ENCODE measurements at regions not wholly inside any gene's neighbourhood (a gene's known extent, or its start where the extent isn't known, plus 50 kb on each side); places are given as distances from the start of the nearest gene placed in this dataset.

DNA sequence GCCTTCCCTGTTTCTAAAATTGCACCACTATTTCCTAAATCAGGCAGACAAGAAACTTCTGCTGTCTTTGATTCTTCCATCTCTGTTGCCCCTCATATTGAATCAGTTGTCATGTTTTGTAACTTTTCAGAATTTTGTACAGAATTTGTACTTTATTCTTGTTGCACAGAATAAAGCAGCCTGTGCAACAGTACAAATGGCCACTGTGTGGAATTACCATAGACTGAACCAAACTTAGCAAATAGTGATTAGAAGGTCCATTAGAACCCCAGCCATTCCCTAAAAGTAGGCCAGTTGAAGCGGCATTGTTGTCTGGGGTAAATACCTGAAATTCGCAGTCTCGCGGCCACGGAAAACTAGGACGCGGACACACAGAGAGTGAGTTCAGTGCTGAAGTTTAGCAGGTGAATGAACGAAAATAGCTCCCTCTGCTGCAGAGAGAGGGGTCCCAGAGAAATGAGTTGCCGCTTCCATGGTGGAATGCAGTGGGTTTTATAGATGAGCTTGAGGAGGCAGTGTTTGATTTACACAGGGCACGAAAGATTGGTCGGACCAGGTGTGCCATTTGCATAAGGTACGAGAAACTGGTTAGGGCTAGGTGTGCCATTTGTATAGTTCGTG, 71.8 kb downstream of the C4orf33 start:
- ATAC-seq: no peak
- DNase-seq: no peak

DNA sequence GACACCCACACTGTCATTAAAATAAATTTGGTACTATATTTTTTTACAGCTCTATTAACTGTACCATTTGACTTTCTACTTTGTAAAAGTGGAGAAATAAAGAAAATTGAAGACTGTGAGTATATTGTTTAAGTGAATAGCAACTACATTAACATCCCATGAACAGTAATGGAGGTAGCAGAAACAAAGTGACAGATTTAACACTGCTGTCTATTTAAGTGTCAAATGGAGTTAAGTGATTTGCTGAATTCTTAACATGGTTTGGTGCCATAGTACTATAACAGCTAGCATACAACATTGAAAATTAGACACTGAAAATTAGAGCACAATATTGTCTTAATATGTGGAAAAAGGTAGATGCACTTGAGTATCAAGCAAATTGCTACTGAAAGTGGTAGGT, 76.2 kb downstream of the C4orf33 start:
- ATAC-seq: no peak

DNA sequence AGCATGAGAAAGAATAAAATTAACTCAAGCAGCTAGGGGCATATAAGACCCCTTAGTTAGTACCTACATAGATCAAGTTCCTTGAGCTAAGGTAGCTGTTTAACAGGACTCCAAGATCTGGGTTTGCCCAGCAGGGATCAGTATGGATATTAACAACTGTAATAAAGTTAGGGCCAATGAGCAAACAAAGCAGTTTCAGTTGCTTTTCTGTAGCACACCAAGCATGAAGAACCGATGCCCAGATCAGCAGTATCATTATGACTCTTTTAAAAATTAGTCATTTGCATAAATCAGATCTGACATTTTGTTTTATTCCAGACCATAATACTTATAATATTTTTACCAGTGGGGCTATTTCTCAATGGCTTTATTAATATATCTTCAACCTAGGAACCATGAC, 80.9 kb downstream of the C4orf33 start:
- no peak for DNase-seq
- ATAC-seq: no peak

More for the DNA sequence above, 76.2 kb downstream of the C4orf33 start:
- no peak for DNase-seq

DNA sequence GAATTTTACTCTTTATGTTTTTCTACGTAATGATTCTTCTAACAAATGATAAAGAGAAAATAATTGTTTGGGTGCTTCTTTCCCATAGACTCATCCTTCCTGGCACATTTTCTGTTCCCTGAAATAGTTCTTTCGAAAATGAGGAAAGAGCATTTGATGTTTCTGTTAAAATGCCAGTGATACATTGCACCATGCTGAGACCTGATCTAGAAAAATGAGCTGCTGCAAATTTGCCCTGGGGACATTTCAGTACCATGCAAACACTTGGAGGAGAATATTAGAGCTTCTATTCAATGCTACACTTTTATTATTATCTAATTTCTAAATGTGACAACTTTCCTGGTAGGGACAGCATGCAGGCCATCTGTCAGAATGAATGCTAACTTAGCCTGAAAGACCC, 83.3 kb downstream of the C4orf33 start:
- ATAC-seq: no peak
- no peak for DNase-seq

DNA sequence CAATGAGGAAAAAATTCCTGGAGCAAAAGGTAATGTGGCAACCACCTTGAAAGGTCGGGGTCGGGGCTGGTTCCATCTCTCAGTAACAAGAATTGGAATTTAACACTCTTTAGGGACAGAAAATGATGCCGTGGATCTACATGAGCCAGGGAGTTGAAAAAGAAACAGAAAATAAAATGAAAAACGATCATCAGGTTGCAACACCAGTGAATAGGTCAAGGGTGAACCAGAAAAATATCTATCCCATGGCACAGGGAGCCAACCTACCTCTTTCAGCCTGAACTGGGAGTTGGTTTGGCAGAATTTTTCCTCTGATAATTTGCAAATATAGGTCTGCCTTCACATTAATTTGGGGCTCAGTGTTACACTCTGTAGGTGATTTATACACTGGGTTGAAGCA, 93.7 kb downstream of the C4orf33 start:
- no peak for ATAC-seq
- no peak for DNase-seq

DNA sequence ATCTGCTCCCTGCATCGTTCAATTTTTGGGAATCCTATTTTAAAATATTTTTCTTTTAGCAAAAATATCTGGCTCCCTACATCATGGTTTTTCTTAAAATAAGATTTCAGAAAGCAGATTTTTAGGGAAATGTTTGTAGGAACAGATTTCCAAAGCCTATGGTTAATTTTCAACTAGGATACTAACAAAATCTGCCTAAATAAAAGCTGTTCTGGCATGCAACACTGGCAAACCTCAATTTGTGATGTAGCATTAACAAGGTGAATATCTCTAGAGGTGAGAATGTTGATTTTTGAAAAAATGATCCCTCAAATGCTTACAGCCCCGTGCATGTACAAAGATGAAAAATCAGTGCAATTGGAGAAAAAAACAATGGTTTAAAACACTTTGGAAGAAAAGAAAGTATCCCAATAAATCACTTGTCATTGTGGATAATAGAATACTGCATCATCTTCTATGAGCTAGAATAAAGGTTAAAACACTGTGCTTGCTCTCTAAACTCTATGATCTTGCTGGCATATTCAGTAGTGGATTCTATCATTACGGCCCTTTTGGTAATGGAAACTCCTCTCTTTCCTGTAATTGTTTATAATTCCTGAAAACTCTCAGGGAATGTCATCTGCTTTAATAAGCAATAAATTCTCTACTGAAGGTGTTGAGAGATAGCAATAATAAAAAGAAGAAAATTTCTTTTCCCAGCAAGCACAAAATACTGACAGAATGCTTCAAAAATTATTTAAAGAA, 97.6 kb downstream of the C4orf33 start:
- ATAC-seq (no peak), DNase-seq (no peak)

DNA sequence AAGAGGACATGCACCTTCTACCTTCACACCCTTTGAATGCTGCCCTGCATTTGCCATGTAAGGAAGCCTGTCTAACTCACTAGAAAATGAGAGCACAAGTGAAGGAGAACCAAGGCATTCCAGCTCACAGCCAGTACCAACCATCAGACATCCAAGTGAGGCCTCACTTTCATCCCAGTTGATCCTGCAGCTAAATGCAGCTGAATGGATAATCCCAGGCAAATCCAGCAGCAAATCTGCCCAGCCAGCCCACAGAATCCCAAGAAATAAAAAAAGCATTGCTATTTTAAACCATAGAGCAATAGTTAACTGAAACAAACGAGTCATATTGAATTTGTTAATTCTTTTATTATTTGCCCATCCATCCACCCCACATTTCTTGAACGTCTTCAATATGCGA, 112.5 kb downstream of the C4orf33 start:
- DNase-seq (no peak), ATAC-seq (no peak)

DNA sequence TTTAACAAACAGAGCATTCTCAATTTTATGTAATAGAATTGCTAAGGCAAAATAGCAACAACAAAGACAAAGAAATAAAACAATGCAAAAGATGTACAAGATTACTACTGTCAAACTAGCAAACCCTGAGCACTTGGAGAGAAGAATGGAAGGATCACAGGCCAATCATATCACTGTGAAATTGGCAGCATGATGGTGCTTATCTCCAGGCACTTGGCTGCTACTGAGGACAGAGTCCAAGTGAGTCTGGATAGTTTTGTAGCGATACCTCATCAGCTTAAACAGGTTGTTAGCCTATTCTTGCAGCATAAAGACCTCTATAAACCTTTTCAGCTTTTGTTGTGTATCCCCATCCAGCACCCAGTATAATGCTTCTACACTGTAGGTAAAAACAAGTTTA, 117.7 kb downstream of the C4orf33 start:
- no peak for ATAC-seq

DNA sequence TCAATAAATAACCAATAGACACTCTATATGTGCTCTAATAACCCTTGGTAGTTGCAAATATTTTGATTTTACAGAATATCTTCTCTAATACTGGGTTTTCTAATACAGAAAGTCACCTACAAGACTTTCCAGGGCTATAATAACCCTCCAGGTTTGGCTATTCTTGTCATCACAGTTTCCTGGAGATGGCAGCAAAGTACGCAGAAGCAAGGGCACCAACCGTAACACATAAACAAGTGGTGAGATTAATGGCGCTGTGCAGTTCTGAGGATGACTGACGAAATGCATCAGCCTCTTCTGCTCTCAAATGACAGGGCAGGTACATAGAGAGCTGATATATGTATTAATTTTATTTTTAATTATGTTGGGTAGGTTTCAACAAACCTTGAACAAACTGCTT, 122.4 kb downstream of the C4orf33 start:
- DNase-seq: no peak
- no peak for ATAC-seq

More for the DNA sequence above, 117.7 kb downstream of the C4orf33 start:
- DNase-seq: no peak

DNA sequence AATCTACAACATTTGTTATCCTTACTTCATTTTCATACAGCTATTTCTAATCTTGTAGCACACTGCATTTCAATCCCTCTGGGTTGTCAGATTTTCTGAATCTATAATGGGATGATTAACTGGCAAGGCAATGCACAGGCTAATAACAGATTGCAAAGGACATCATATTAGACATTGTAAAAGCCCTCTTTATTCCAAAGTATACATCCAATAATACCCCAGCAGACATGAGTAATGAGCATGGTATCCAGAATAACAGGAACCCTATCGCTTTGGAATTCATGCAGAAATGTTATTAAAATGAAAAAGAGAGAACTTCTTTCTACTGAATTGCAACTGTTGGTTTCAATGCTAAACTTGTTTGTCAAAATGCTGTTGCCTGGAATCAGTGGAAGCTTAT, 122.9 kb downstream of the C4orf33 start:
- DNase-seq (no peak), ATAC-seq (no peak)

DNA sequence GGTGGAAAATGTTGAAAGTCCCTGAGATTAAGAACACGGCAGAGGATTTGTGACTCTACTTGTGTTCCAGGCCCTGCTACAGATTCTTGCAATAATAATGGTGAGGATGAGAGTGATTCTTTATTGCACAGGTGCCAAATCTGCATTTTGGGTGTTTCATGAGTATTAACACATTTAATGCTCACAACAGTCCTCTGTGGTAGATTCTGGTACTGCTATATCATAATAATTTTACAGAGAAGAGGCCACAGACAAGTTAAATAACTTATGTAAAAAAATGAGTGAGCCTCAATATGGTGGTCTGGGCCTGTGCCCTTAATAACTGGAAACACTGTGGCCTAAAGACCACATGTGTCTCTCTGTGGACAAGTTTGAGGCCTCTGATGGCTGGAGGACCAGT, 124.3 kb downstream of the C4orf33 start:
- no peak for ATAC-seq
- no peak for DNase-seq

DNA sequence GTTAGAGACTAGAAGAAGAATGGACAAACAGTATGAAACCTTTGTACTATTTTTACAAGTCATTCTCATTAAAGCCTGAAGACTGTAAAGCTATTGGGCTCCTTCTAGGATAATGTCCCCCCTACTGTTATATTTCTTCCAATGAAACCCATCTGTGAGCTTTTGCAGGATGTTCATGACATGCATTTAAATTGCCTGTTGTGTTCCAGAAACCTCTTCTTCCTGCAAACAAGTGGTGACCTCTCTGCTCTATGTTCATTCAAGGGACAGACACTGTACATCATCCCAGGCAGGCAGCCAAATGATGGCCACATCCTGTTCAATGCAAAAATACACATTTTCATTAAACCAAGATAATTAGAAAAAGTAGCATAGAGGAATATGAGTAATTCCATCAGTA, 128.0 kb downstream of the C4orf33 start:
- DNase-seq (no peak), ATAC-seq (no peak)

DNA sequence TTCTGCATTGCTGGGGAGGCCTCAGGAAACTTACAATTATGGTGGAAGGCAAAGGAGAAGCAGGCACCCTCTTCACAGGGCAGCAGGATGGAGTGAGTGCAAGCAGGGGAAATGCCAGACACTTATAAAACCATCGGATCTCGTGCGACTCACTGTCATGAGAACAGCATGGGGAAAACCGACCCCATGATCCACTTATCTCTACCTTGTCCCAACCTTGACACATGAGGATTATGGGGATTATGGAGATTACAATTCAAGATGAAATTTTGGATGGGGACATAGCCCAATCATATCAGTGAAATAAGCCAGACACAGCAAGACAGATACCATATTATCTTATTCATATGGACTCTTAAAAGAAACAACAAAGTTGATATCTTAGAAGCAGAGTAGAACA, 134.9 kb downstream of the C4orf33 start:
- DNase-seq: no peak
- ATAC-seq: no peak

DNA sequence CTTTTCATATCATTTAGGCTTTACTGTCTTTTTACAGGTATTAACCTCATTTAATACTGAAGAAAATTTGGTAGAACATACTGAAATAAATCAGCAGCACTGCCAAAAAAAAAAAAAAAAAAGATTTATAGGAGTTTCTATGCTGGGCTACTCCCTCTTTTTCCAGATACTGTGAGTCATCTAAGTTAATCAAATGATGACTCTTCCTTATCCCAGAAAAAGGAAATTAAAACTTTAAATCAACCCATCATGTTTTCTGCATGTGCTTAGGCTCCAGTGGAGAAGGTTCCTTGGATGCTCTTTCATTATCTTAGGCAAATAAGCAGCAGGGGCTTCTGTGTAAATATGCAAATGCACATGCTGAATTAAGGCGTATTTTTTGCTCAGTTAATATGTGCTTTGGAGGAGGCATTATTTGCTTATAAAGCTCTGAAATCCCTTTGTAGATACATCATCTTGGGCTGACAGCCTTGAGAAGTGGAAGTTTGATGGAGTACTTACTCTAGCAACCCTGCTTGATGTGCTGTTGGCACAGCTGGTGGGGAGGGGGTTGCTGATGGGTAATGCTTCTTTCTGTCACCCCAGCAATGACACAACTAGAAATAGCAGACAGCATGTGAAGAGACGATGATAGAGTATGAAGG, 136.1 kb downstream of the C4orf33 start:
- ATAC-seq: no peak
- no peak for DNase-seq

DNA sequence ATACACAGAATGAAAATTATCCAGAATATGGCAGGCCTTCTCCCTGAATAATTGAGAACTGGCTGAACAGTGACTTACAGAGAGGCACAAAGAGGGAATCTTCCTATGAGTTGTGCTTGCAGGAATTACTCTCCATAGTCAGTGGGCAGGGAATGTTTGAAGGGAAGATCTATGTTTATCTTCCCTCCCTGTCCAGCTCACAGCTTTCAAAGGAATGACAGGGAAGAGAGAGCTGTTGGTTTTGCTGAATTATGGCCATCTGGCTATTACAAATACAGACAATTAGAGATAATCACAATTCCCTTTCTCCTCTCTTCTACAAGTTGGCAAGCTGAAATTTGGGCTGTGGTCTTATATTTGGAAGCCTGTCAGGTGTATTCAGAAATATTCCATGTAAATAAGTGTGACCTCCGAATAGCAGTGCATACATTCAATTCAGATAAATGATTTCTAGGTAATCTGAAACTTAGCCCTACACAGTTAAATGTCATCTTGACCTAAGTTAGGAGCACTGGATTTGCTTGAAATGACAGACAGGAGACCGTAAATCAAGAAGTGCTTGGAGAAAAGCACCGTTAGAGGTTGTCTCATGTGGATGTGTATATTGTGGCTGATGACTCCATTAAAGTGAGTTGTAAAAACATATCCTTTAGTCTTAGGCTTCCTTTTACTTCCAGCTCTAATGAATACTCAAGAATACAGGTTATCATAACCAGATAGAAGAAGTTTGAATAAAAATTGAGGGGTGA, 136.8 kb downstream of the C4orf33 start:
- ATAC-seq (no peak), DNase-seq (no peak)

DNA sequence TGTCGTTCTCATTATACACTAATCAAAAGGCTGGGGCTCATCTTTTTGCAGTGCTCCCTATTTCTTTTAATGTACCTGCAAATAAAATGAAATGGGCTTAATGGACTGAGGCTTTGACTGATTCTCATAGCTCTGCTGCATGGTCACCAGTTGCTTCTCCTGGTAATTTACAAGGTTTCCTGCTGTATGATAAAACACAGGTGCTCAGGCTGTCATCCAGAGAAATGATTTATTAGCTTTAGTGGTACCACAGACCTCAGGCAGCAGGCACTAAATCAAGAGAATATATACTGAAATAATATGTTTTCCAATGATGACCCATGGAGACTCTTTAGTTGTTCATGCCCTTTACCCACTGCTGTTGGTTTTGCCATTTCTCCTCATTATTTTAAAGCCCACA, 137.7 kb downstream of the C4orf33 start:
- DNase-seq (no peak), ATAC-seq (no peak)

DNA sequence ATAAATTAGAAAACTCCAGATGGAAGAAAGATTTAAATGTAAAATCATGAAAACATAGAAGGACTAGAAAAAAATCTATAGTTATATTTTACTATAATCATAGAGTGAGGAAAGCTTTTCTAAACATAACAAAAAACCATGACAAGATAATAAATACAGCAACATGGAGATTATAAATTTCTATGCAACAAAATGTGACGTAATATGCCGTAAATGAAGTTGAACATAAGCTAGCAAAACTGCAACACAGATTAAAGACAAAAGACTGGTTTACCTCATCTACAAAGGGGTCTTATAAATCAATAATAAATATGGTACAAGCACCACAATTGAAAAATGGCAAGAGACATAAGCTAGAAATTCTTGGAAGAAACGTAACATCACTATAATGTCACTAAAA, 140.4 kb downstream of the C4orf33 start:
- ATAC-seq: no peak
- DNase-seq: no peak

DNA sequence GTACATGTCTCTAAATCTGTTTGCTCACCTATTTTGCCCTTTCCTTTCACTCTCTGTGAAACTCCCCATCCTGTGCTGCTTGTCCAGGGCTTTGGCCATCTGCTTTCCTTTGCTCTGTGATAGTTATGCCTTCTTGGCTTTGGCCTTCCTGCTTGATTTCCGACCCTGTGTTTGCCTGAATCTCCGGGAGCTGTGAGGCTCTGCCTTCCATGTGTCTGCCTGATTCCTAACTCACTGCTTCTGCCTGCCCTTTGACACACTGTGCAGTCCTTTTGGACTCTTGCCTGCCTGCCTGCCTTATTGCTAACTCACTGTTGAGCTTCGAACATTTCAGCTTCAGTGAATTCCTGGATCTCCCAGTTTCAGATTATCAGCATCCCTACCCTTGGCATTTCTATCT, 143.1 kb downstream of the C4orf33 start:
- ATAC-seq: no peak
- DNase-seq: no peak

DNA sequence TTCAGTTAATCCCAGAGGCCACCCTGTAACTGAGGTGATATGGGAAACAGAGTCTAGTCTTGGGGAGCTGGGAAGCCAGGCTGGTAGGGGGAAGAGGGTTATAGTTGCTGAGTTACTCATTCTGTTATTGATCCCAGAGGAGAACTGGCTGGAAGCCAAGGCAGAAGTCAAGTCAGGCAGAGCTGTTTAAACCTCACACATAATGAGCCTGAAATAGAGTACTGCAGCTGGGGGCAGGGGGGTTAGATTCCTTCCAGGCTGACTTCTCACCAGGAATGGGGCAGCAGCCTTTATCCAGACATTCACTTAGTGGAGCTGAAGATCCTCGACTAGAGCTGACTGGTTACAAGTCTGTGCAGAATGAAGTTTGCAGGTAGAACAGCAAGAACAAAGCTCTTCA, 144.9 kb downstream of the C4orf33 start:
- ATAC-seq (no peak), DNase-seq (no peak)

DNA sequence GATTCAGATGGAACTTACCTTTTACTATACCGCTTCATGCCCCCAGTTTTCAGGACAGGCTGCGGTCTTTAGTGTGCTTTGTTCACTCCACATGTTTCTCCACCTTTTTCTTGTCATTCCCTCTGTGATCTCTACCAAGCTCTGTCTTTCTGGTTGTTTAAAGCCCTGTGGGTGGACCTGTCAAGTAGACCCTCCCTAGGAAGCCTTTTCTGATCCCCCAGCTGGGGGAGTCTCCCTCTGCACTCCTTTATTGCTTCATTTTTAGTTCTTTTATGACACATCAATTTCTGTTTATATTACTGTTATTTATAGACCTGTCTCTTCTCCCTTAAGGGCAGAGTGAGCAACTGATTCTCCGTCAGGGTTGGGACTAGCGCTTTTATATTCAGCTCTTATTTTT, 150.2 kb downstream of the C4orf33 start:
- DNase-seq (no peak), ATAC-seq (no peak)

DNA sequence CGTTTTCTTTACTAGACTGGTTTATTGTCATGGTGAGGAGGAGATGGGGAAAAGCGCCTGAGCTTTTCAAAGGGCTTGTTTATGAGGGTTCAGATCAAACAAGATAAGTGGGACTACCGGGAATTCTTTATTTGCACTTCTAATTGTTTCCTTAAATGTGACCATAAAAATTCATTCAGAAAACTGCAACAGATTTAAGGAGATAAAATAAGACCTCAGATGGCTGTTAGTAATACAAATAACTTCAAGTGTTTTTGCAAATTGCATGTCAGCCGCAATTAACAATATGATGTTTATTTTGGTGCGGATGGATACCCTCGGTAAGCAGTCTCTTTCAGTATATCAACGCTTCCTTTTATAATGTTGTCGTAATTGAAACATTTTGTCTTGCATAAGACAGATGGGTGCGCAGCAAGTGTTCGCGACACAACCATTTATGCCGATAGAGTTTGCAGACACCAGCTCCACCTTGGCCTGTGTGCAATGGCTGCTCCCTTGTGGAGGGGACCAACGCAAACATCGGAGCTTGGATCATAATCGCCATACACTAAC, 151.0 kb downstream of the C4orf33 start:
- ATAC-seq (no peak), DNase-seq (no peak)

DNA sequence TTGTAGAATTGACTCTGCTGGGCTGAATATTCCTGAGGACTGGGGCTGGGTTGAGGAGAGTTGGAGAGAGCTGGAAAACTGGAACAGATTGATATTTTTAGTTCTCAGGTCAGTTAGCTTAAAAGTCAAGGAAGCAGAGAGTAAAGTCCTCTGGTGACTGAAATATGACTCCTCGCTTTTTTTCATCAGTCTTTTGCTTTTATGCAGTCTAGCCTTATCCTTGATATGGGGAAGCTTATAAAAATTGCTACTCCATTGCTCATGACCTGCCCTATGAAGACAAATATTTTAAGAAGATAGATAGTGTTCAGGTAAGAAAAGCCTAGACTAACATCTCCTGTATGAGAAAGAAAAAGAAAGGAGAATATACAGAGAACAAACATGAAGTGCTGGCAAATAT, 152.7 kb downstream of the C4orf33 start:
- ATAC-seq (no peak), DNase-seq (no peak)

DNA sequence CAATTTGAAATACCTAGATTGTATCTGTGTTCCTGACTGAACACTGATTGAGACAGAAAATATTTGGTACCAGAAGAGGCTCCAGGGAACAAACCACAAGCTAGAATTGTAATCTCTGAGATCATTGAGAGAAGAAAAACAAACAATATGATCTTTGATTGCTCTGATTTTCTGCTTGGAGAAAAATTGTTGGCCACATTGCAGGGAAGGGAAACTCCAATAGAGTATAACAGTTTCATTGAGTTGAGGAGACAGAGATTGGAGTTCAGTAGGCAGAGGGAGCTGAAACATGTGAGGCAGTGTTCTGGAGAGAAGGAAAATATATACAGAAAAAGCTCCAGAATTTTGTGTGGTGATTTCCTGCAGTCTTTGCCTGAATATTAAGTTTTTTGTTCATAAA, 158.2 kb downstream of the C4orf33 start:
- DNase-seq (no peak), ATAC-seq (no peak)

All from stimulated activated naive CD8-positive, alpha-beta T cell treated with anti-CD3 and anti-CD28 coated beads, Interleukin-15, Interleukin-2, amounts not matched to agents 100 U/mL and 50 U/mL, for 24 hours (primary cell).